HG03097 (cell line): ENCODE measurements at regions not wholly inside any gene's neighbourhood (a gene's known extent, or its start where the extent isn't known, plus 50 kb on each side); places are given as distances from the start of the nearest gene placed in this dataset.

ENCODE experiments used
- ATAC-seq: cut with Tn5 transposase; IDR thresholded peaks from one replicate; pipeline ENCODE4 v1.9.1; 2021; ENCODE audit not compliant: unreplicated experiment, low FRiP score

- no peak for ATAC-seq
Measured at GRCh38 chr15:92294759-92295158, 98.9 kb upstream of the ST8SIA2 start.

GRCh38 chr15:92304223-92304975 lies 89.3 kb upstream of the ST8SIA2 start:
- no peak for ATAC-seq

GRCh38 chr15:92305343-92305742 lies 88.3 kb upstream of the ST8SIA2 start:
- ATAC-seq = no peak

GRCh38 chr15:92306663-92307062 lies 87.0 kb upstream of the ST8SIA2 start:
- no peak for ATAC-seq

- ATAC-seq = no peak
Measured at GRCh38 chr15:92315144-92315543, 78.5 kb upstream of the ST8SIA2 start.

- ATAC-seq = no peak
Measured at GRCh38 chr15:92315595-92316211, 78.0 kb upstream of the ST8SIA2 start.

- no peak for ATAC-seq
Measured at GRCh38 chr15:92316586-92317295, 76.9 kb upstream of the ST8SIA2 start.

- ATAC-seq = no peak
Measured at GRCh38 chr15:92320012-92320699, 73.5 kb upstream of the ST8SIA2 start.

- no peak for ATAC-seq
Measured at GRCh38 chr15:92322566-92323355, 70.9 kb upstream of the ST8SIA2 start.

GRCh38 chr15:92323525-92323924 lies 70.2 kb upstream of the ST8SIA2 start:
- ATAC-seq = no peak

GRCh38 chr15:92324101-92324963 lies 69.3 kb upstream of the ST8SIA2 start:
- no peak for ATAC-seq

- no peak for ATAC-seq
Measured at GRCh38 chr15:92326236-92326635, 67.4 kb upstream of the ST8SIA2 start.

- no peak for ATAC-seq
Measured at GRCh38 chr15:92327033-92327432, 66.6 kb upstream of the ST8SIA2 start.

GRCh38 chr15:92328207-92328606 lies 65.5 kb upstream of the ST8SIA2 start:
- no peak for ATAC-seq

GRCh38 chr15:92332125-92332899 lies 61.4 kb upstream of the ST8SIA2 start:
- ATAC-seq = no peak

GRCh38 chr15:92333709-92334108 lies 60.0 kb upstream of the ST8SIA2 start:
- ATAC-seq = no peak

GRCh38 chr15:92336419-92336987 lies 57.2 kb upstream of the ST8SIA2 start:
- no peak for ATAC-seq

GRCh38 chr15:92339361-92339760 lies 54.3 kb upstream of the ST8SIA2 start:
- ATAC-seq = no peak
